MM.1S (cell line): ENCODE measurements at regions not wholly inside any gene's neighbourhood (a gene's known extent, or its start where the extent isn't known, plus 50 kb on each side); places are given as distances from the start of the nearest gene placed in this dataset.
"Not testable (repeated sequence)": the region's sequence is repeated elsewhere in the genome, so short reads cannot be mapped to it uniquely, and the experiment has no call there.

Experiments used
- DNase-seq: peaks from one replicate; pipeline ENCODE4 v3.0.0-alpha.2; 2015
- H2AFZ ChIP-seq: fragments of 300-600 bp; sonication (generic); 2 replicates; pipeline ENCODE4 v1.6.0; 2016; ENCODE audit warnings: antibody characterized with exemption, low read length
- H3F3A ChIP-seq: fragments of 300-600 bp; sonication (generic); 2 replicates; pipeline ENCODE4 v1.6.1; 2016; ENCODE audit warnings: mild to moderate bottlenecking, antibody characterized with exemption, low read length, moderate library complexity, mixed read lengths; ENCODE audit not compliant: insufficient read depth
- H3K27ac ChIP-seq: fragments of 300-600 bp; sonication (generic); 2 replicates; pipeline ENCODE4 v1.5.1; 2016; ENCODE audit warnings: mild to moderate bottlenecking, low read length
- H3K27me3 ChIP-seq: fragments of 300-600 bp; sonication (generic); replicated peaks from 2 replicates; pipeline ENCODE4 v1.6.0; 2016; ENCODE audit warnings: low read length; ENCODE audit not compliant: insufficient read depth
- H3K36me3 ChIP-seq: fragments of 300-600 bp; sonication (generic); replicated peaks from 2 replicates; pipeline ENCODE4 v1.6.1; 2016; ENCODE audit warnings: mild to moderate bottlenecking, low read length, mixed read lengths; ENCODE audit not compliant: insufficient read depth
- H3K4me1 ChIP-seq: fragments of 300-600 bp; sonication (generic); 2 replicates; pipeline ENCODE4 v1.6.1; 2016; ENCODE audit warnings: low read length, mixed read lengths
- H3K4me2 ChIP-seq: fragments of 300-600 bp; sonication (generic); 2 replicates; pipeline ENCODE4 v1.6.0; 2016; ENCODE audit warnings: low read depth, low read length
- H3K4me3 ChIP-seq: fragments of 300-600 bp; sonication (generic); 2 replicates; pipeline ENCODE4 v1.5.1; 2016; ENCODE audit warnings: low read length, mixed read lengths
- H3K79me2 ChIP-seq: fragments of 300-600 bp; sonication (generic); 2 replicates; pipeline ENCODE4 v1.6.1; 2016; ENCODE audit warnings: mixed run types, low read length, mixed read lengths
- H3K9ac ChIP-seq: fragments of 300-600 bp; sonication (generic); 2 replicates; pipeline ENCODE4 v1.6.1; 2016; ENCODE audit warnings: low read length, mixed read lengths
- H3K9me2 ChIP-seq: fragments of 300-600 bp; sonication (generic); replicated peaks from 2 replicates; pipeline ENCODE4 v1.6.1; 2016; ENCODE audit warnings: mild to moderate bottlenecking, low read length, mixed read lengths; ENCODE audit not compliant: insufficient read depth
- H3K9me3 ChIP-seq: fragments of 300-600 bp; sonication (generic); replicated peaks from 2 replicates; pipeline ENCODE4 v1.6.1; 2016; ENCODE audit warnings: mild to moderate bottlenecking, low read length, mixed read lengths; ENCODE audit not compliant: insufficient read depth
- H4K20me1 ChIP-seq: fragments of 300-600 bp; sonication (generic); 2 replicates; pipeline ENCODE4 v1.6.1; 2016; ENCODE audit warnings: mild to moderate bottlenecking, low read length, moderate library complexity, mixed read lengths; ENCODE audit not compliant: insufficient read depth
- EZH2 ChIP-seq: fragments of 300-600 bp; sonication (generic); optimal IDR thresholded peaks from 2 replicates; pipeline ENCODE3; 2017; ENCODE audit warnings: low read depth, mild to moderate bottlenecking, antibody characterized with exemption, low read length, mixed read lengths
- EZH2phosphoT487 ChIP-seq: fragments of 300-600 bp; sonication (generic); IDR thresholded peaks from 2 replicates; pipeline ENCODE4 v1.6.1; 2018; ENCODE audit warnings: antibody characterized with exemption, low read length
- TF ChIP-seq, protein P1 (sequence below): fragments of 300-600 bp; sonication (generic); IDR thresholded peaks from 2 replicates; pipeline ENCODE4 v1.5.1; 2016; ENCODE audit warnings: antibody characterized with exemption, low read length, mixed read lengths

DNA sequence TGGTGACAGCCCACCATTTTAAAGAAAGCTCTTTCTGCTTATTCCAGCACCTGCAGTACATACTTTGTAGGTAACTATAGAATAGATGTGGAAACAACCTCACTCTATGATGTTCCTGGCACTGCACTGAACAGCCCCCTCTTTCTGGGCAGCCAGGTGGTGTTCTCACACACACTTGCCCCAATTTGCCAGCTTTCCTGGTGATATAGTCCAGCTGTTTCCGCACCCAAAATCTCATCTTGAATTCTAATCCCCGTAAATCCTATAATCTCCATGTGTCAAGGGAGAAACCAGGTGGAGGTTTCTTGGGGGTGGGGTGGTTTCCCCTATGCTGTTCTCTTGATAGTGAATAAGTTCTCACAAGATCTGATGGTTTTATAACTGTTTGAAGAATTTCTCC is 102.2 kb downstream of the FCRL5 start:
- no peaks in the 10 kb centered on the region for H3K27me3 ChIP-seq
- no peak overlapping the region for H2AFZ ChIP-seq
- no peaks in the 10 kb centered on the region for H3K36me3 ChIP-seq
- no peaks in the 10 kb centered on the region for H4K20me1 ChIP-seq
- no peaks in the 10 kb centered on the region for H3K79me2 ChIP-seq
- DNase-seq: no peak
- no peak overlapping the region for H3K4me3 ChIP-seq
- H3F3A ChIP-seq: no peaks in the 10 kb centered on the region
- TF ChIP-seq, protein P1, sequence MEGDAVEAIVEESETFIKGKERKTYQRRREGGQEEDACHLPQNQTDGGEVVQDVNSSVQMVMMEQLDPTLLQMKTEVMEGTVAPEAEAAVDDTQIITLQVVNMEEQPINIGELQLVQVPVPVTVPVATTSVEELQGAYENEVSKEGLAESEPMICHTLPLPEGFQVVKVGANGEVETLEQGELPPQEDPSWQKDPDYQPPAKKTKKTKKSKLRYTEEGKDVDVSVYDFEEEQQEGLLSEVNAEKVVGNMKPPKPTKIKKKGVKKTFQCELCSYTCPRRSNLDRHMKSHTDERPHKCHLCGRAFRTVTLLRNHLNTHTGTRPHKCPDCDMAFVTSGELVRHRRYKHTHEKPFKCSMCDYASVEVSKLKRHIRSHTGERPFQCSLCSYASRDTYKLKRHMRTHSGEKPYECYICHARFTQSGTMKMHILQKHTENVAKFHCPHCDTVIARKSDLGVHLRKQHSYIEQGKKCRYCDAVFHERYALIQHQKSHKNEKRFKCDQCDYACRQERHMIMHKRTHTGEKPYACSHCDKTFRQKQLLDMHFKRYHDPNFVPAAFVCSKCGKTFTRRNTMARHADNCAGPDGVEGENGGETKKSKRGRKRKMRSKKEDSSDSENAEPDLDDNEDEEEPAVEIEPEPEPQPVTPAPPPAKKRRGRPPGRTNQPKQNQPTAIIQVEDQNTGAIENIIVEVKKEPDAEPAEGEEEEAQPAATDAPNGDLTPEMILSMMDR: no peak
- TF ChIP-seq EZH2 (no peak), EZH2phosphoT487 (no peak)
- H3K4me2 ChIP-seq: no peak overlapping the region
- no peak overlapping the region for H3K9ac ChIP-seq
- no peaks in the 10 kb centered on the region for H3K9me2 ChIP-seq
- H3K4me1 ChIP-seq: no peaks in the 10 kb centered on the region
- no peaks in the 10 kb centered on the region for H3K9me3 ChIP-seq
- no peak overlapping the region for H3K27ac ChIP-seq

DNA sequence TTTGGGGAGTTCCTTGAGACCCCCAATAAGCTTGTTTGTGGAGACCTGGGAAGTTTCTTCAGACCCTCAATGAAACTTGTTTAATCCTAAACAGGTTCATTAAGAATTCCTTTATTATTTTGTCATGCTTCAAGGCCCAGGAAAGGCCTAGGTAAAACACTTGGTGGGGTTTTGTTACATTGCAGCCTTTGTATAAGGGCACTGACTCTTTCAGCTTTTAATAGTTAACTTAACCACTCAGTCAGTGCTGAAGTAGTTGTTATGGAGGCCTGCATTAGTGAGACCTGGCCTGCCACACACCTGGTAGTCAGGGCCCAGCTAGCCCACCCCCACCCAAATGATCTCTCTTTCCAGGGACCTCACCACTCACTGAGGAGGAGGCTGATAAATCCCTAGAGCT is 103.7 kb downstream of the FCRL5 start:
- no peak overlapping the region for H2AFZ ChIP-seq
- no peaks in the 10 kb centered on the region for H3K9me3 ChIP-seq
- no peak for TF ChIP-seq EZH2phosphoT487
- no peak for TF ChIP-seq EZH2
- TF ChIP-seq, protein P1: no peak
- no peak for DNase-seq
- no peak overlapping the region for H3K27ac ChIP-seq
- H3K4me3 ChIP-seq: no peak overlapping the region
- no peak overlapping the region for H3K4me2 ChIP-seq
- no peaks in the 10 kb centered on the region for H4K20me1 ChIP-seq
- no peaks in the 10 kb centered on the region for H3K9me2 ChIP-seq
- no peaks in the 10 kb centered on the region for H3K27me3 ChIP-seq
- no peaks in the 10 kb centered on the region for H3K4me1 ChIP-seq
- H3K79me2 ChIP-seq: no peaks in the 10 kb centered on the region
- H3K36me3 ChIP-seq: no peaks in the 10 kb centered on the region
- no peak overlapping the region for H3K9ac ChIP-seq
- no peaks in the 10 kb centered on the region for H3F3A ChIP-seq

DNA sequence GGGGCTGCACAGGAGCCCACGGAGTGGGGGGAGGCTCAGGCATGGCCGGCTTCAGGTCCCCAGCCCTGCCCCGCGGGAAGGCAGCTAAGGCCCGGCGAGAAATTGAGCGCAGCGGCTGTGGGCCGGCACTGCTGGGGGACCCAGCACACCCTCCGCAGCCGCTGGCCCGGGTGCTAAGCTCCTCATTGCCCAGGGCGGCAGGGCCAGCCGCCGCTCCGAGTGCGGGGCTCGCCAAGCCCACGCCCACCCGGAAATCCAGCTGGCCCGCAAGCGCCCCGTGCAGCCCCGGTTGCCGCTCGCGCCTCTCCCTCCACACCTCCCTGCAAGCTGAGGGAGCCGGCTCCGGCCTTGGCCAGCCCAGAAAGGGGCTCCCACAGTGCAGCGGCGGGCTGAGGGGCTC is 106.0 kb downstream of the FCRL5 start:
- H3K9me3 ChIP-seq, H3K4me1 ChIP-seq, H3K4me2 ChIP-seq: not testable (repeated sequence)

DNA sequence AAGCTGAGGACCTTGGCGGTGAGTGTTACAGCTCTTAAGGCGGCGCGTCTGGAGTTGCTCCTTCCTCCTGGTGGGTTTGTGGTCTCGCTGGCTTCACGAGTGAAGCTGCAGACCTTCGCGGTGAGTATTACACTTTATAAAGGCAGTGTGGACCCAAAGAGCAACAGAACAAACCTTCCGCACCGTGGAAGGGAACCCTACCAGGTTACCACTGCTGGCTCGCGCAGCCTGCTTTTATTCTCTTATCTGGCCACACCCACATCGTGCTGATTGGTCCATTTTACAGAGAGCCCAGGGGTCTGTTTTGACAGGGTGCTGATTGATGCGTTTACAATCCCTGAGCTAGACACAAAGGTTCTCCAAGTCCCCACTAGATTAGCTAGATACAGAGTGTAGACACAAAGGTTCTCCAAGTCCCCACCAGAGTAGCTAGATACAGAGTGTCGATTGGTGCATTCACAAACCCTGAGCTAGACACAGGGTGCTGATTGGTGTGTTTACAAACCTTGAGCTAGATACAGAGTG is 106.6 kb downstream of the FCRL5 start:
- H4K20me1 ChIP-seq, H3K9me2 ChIP-seq, H3K27ac ChIP-seq, H3K4me3 ChIP-seq, H3K4me2 ChIP-seq, H3K4me1 ChIP-seq, H2AFZ ChIP-seq, DNase-seq, H3K27me3 ChIP-seq, H3K9me3 ChIP-seq, H3K79me2 ChIP-seq, H3F3A ChIP-seq, H3K9ac ChIP-seq, H3K36me3 ChIP-seq: not testable (repeated sequence)

More for the DNA sequence above, 106.0 kb downstream of the FCRL5 start:
- H3K79me2 ChIP-seq, H3K4me3 ChIP-seq, H3K36me3 ChIP-seq, H4K20me1 ChIP-seq, H3K27ac ChIP-seq, H3F3A ChIP-seq, H2AFZ ChIP-seq, H3K9ac ChIP-seq, DNase-seq, H3K9me2 ChIP-seq, H3K27me3 ChIP-seq: not testable (repeated sequence)
